ENCODE measurements at regions not wholly inside any gene's neighbourhood (a gene's known extent, or its start where the extent isn't known, plus 50 kb on each side); places are given as distances from the start of the nearest gene placed in this dataset.

- no peak for TF ChIP-seq CTCF (IDR thresholded peaks at IDR 0.05; ENCODE audit: insufficient read depth, low read length, poor library complexity, severe bottlenecking)
- no peak for TF ChIP-seq EZH2phosphoT487 (conservative IDR thresholded peaks at IDR 0.05; ENCODE audit: low read length)
Measured at GRCh38 chr2:60148716-60149115, 404.7 kb downstream of the BCL11A start.
